T-helper 2 cell treated with Interferon-gamma antibody and Interleukin-4, amounts not matched to agents 100 ng/mL and 5 ng/mL, for 36 hours (primary cell): ENCODE measurements at regions not wholly inside any gene's neighbourhood (a gene's known extent, or its start where the extent isn't known, plus 50 kb on each side); places are given as distances from the start of the nearest gene placed in this dataset.

Experiments
- intact Hi-C: fragments of 100-400 bp; cut with micrococcal nuclease; formaldehyde crosslinking; loops from one replicate; pipeline ENCODE4 v1.15.1; 2023

- intact Hi-C loops: no loop called here
These were observed 158.4 kb downstream of the ANKRD60 start for GRCh38 chr20:58069796-58070663.

GRCh38 chr20:58069207-58069606, 159.2 kb downstream of the ANKRD60 start:
- intact Hi-C loops: no loop called here

- intact Hi-C loops: no loop called here
These were observed 162.7 kb downstream of the ANKRD60 start for GRCh38 chr20:58065508-58066361.

GRCh38 chr20:58064411-58065010, 163.9 kb downstream of the ANKRD60 start:
- intact Hi-C loops: no loop called here

GRCh38 chr20:58059260-58059544, 169.3 kb downstream of the ANKRD60 start:
- intact Hi-C loops: no loop called here

- intact Hi-C loops: no loop called here
These were observed 169.8 kb downstream of the ANKRD60 start for GRCh38 chr20:58058421-58059259.

- intact Hi-C loops: no loop called here
These were observed 171.3 kb downstream of the ANKRD60 start for GRCh38 chr20:58056921-58057686.

- intact Hi-C loops: no loop called here
These were observed 172.3 kb downstream of the ANKRD60 start for GRCh38 chr20:58056021-58056591.

GRCh38 chr20:58054780-58055373, 173.6 kb downstream of the ANKRD60 start:
- intact Hi-C loops: no loop called here

- intact Hi-C loops: no loop called here
These were observed 174.2 kb downstream of the ANKRD60 start for GRCh38 chr20:58054082-58054779.

- intact Hi-C loops: no loop called here
These were observed 174.9 kb downstream of the ANKRD60 start for GRCh38 chr20:58053391-58054055.

- intact Hi-C loops: no loop called here
These were observed 177.1 kb downstream of the ANKRD60 start for GRCh38 chr20:58051367-58051766.

- intact Hi-C loops: no loop called here
These were observed 180.3 kb downstream of the ANKRD60 start for GRCh38 chr20:58048096-58048702.

GRCh38 chr20:58046311-58046710, 182.1 kb downstream of the ANKRD60 start:
- intact Hi-C loops: no loop called here

- intact Hi-C loops: no loop called here
These were observed 182.9 kb downstream of the ANKRD60 start for GRCh38 chr20:58045579-58045978.

GRCh38 chr20:58044931-58045555, 183.4 kb downstream of the ANKRD60 start:
- intact Hi-C loops: no loop called here

- intact Hi-C loops: no loop called here
These were observed 184.2 kb downstream of the ANKRD60 start for GRCh38 chr20:58044286-58044685.
